ENCODE measurements at regions not wholly inside any gene's neighbourhood (a gene's known extent, or its start where the extent isn't known, plus 50 kb on each side); places are given as distances from the start of the nearest gene placed in this dataset.

- no peak for TF ChIP-seq BACH2 (CRISPR knock-in tag; IDR thresholded peaks at IDR 0.05; ENCODE audit: borderline replicate concordance)
- no peak for TF ChIP-seq ESRRG (CRISPR knock-in tag; IDR thresholded peaks at IDR 0.05)
These were observed 83.9 kb upstream of the PACRGL start for GRCh38 chr4:20616313-20616712.
